PC-9 (cell line): ENCODE measurements at regions not wholly inside any gene's neighbourhood (a gene's known extent, or its start where the extent isn't known, plus 50 kb on each side); places are given as distances from the start of the nearest gene placed in this dataset.

Source experiments
- CTCF ChIP-seq: fragments of 200-600 bp; sonication (generic); conservative IDR thresholded peaks from 2 replicates; pipeline ENCODE4 v1.6.1; 2017; ENCODE audit warnings: mixed run types, antibody characterized with exemption, mild to moderate bottlenecking, moderate library complexity
- EZH2 ChIP-seq: fragments of 200-600 bp; sonication (generic); IDR thresholded peaks from 2 replicates; pipeline ENCODE4 v1.8.0; 2017; ENCODE audit warnings: antibody characterized with exemption, low read depth

GRCh38 chr9:135370411-135371375, 108.9 kb upstream of the PPP1R26 start:
- no peak for TF ChIP-seq CTCF
- no peak for TF ChIP-seq EZH2
